ENCODE measurements at regions not wholly inside any gene's neighbourhood (a gene's known extent, or its start where the extent isn't known, plus 50 kb on each side); places are given as distances from the start of the nearest gene placed in this dataset.

GRCh38 chr18:75554644-75555185, 127.2 kb upstream of the SMIM21 start:
- no peak for ATAC-seq
- no peak for DNase-seq (ENCODE audit: low spot score)

- no peak for DNase-seq (ENCODE audit: low spot score)
- no peak for ATAC-seq
Observed at GRCh38 chr18:75554176-75554575, 126.7 kb upstream of the SMIM21 start.

- DNase-seq (ENCODE audit: low spot score) (no peak), ATAC-seq (no peak)
Observed at GRCh38 chr18:75553021-75553420, 125.5 kb upstream of the SMIM21 start.

- DNase-seq (ENCODE audit: low spot score), result no peak
- no peak for ATAC-seq
Observed at GRCh38 chr18:75551071-75551470, 123.6 kb upstream of the SMIM21 start.

GRCh38 chr18:75548353-75548905, 120.9 kb upstream of the SMIM21 start:
- DNase-seq (ENCODE audit: low spot score) (no peak), ATAC-seq (no peak)

- no peak for DNase-seq (ENCODE audit: low spot score)
- ATAC-seq, result no peak
Observed at GRCh38 chr18:75546964-75547363, 119.5 kb upstream of the SMIM21 start.

- no peak for ATAC-seq
- no peak for DNase-seq (ENCODE audit: low spot score)
Observed at GRCh38 chr18:75545189-75545588, 117.7 kb upstream of the SMIM21 start.

GRCh38 chr18:75544496-75544895, 117.0 kb upstream of the SMIM21 start:
- ATAC-seq (no peak), DNase-seq (ENCODE audit: low spot score) (no peak)

GRCh38 chr18:75544051-75544481, 116.6 kb upstream of the SMIM21 start:
- DNase-seq (ENCODE audit: low spot score), result no peak
- no peak for ATAC-seq

- no peak for DNase-seq (ENCODE audit: low spot score)
- no peak for ATAC-seq
Observed at GRCh38 chr18:75538727-75539126, 111.2 kb upstream of the SMIM21 start.

- DNase-seq (ENCODE audit: low spot score) (no peak), ATAC-seq (no peak)
Observed at GRCh38 chr18:75533950-75534349, 106.4 kb upstream of the SMIM21 start.

GRCh38 chr18:75533209-75533608, 105.7 kb upstream of the SMIM21 start:
- ATAC-seq (no peak), DNase-seq (ENCODE audit: low spot score) (no peak)

- DNase-seq (ENCODE audit: low spot score) (no peak), ATAC-seq (no peak)
Observed at GRCh38 chr18:75531851-75532459, 104.5 kb upstream of the SMIM21 start.

GRCh38 chr18:75531212-75531850, 103.8 kb upstream of the SMIM21 start:
- no peak for DNase-seq (ENCODE audit: low spot score)
- ATAC-seq, result no peak

GRCh38 chr18:75530566-75531211, 103.2 kb upstream of the SMIM21 start:
- ATAC-seq (no peak), DNase-seq (ENCODE audit: low spot score) (no peak)

GRCh38 chr18:75530118-75530517, 102.6 kb upstream of the SMIM21 start:
- ATAC-seq (no peak), DNase-seq (ENCODE audit: low spot score) (no peak)

GRCh38 chr18:75529394-75529793, 101.9 kb upstream of the SMIM21 start:
- no peak for ATAC-seq
- no peak for DNase-seq (ENCODE audit: low spot score)

- ATAC-seq, result no peak
- no peak for DNase-seq (ENCODE audit: low spot score)
Observed at GRCh38 chr18:75527848-75528685, 100.6 kb upstream of the SMIM21 start.

- DNase-seq (ENCODE audit: low spot score) (no peak), ATAC-seq (no peak)
Observed at GRCh38 chr18:75526038-75526437, 98.5 kb upstream of the SMIM21 start.

- no peak for DNase-seq (ENCODE audit: low spot score)
- no peak for ATAC-seq
Observed at GRCh38 chr18:75525331-75525730, 97.8 kb upstream of the SMIM21 start.

- ATAC-seq (no peak), DNase-seq (ENCODE audit: low spot score) (no peak)
Observed at GRCh38 chr18:75524841-75525240, 97.3 kb upstream of the SMIM21 start.

Measured in left lobe of liver (tissue), 2 donors.